KMS-11 (cell line): ENCODE measurements at regions not wholly inside any gene's neighbourhood (a gene's known extent, or its start where the extent isn't known, plus 50 kb on each side); places are given as distances from the start of the nearest gene placed in this dataset.

Source experiments
- H2AFZ ChIP-seq: fragments of 200-600 bp; sonication (generic); 2 replicates; pipeline ENCODE4 v1.6.1; 2016; ENCODE audit warnings: antibody characterized with exemption, mixed run types, low read depth
- H3K27ac ChIP-seq: fragments of 200-600 bp; sonication (generic); 2 replicates; pipeline ENCODE4 v1.6.1; 2016; ENCODE audit warnings: mild to moderate bottlenecking, mixed run types
- H3K27me3 ChIP-seq: fragments of 200-600 bp; sonication (generic); 2 replicates; pipeline ENCODE4 v1.6.1; 2017; ENCODE audit warnings: mild to moderate bottlenecking, low read depth, mixed run types, moderate library complexity; ENCODE audit not compliant: insufficient read depth
- H3K36me3 ChIP-seq: fragments of 200-600 bp; sonication (generic); 2 replicates; pipeline ENCODE4 v1.6.1; 2017; ENCODE audit warnings: mild to moderate bottlenecking, mixed run types; ENCODE audit not compliant: insufficient read depth
- H3K4me1 ChIP-seq: fragments of 200-600 bp; sonication (generic); 2 replicates; pipeline ENCODE4 v1.6.1; 2016; ENCODE audit warnings: mild to moderate bottlenecking, low read depth, mixed run types; ENCODE audit not compliant: poor library complexity, severe bottlenecking
- H3K4me2 ChIP-seq: fragments of 200-600 bp; sonication (generic); 2 replicates; pipeline ENCODE4 v1.7.0; 2016; ENCODE audit warnings: mild to moderate bottlenecking, mixed run types
- H3K4me3 ChIP-seq: fragments of 200-600 bp; sonication (generic); IDR thresholded peaks from 2 replicates; pipeline ENCODE4 v1.6.1; 2017; ENCODE audit warnings: low read depth, low read length, mixed read lengths; ENCODE audit not compliant: insufficient read depth
- H3K79me2 ChIP-seq: fragments of 200-600 bp; sonication (generic); 2 replicates; pipeline ENCODE4 v1.6.1; 2016; ENCODE audit warnings: low read depth, mixed run types; ENCODE audit not compliant: insufficient read depth
- H3K9ac ChIP-seq: fragments of 200-600 bp; sonication (generic); 2 replicates; pipeline ENCODE4 v1.6.1; 2016; ENCODE audit warnings: mild to moderate bottlenecking, mixed run types
- H4K20me1 ChIP-seq: fragments of 200-600 bp; sonication (generic); 2 replicates; pipeline ENCODE4 v1.6.1; 2016; ENCODE audit warnings: mild to moderate bottlenecking, mixed run types; ENCODE audit not compliant: insufficient read depth
- CTCF ChIP-seq: fragments of 200-600 bp; sonication (generic); conservative IDR thresholded peaks from 2 replicates; pipeline ENCODE4 v1.6.1; 2017; ENCODE audit warnings: low read depth, mild to moderate bottlenecking, antibody characterized with exemption, low read length, moderate library complexity, mixed read lengths

- Histone ChIP-seq H3K4me2 (no peak overlapping the region), H3K9ac (no peak overlapping the region), H3K79me2 (no peaks in the 10 kb centered on the region), H3K27me3 (no peaks in the 10 kb centered on the region), H4K20me1 (no peaks in the 10 kb centered on the region), H3K4me3 (no peak overlapping the region), H3K27ac (no peak overlapping the region), H3K4me1 (no peaks in the 10 kb centered on the region), H2AFZ (no peak overlapping the region), H3K36me3 (no peaks in the 10 kb centered on the region)
- TF ChIP-seq CTCF = no peak
These were observed 403.8 kb downstream of the DAD1 start for GRCh38 chr14:22185191-22185590.

GRCh38 chr14:22184830-22185168 is 404.2 kb downstream of the DAD1 start:
- Histone ChIP-seq H3K4me1 (no peaks in the 10 kb centered on the region), H4K20me1 (no peaks in the 10 kb centered on the region), H3K4me2 (no peak overlapping the region), H3K79me2 (no peaks in the 10 kb centered on the region), H3K4me3 (no peak overlapping the region), H3K27ac (no peak overlapping the region), H3K36me3 (no peaks in the 10 kb centered on the region), H3K9ac (no peak overlapping the region), H3K27me3 (no peaks in the 10 kb centered on the region), H2AFZ (no peak overlapping the region)
- TF ChIP-seq CTCF = no peak

GRCh38 chr14:22184157-22184829 is 404.7 kb downstream of the DAD1 start:
- no peak overlapping the region for H3K9ac ChIP-seq
- H3K79me2 ChIP-seq = no peaks in the 10 kb centered on the region
- no peak overlapping the region for H2AFZ ChIP-seq
- H3K27me3 ChIP-seq = no peaks in the 10 kb centered on the region
- TF ChIP-seq CTCF = no peak
- no peak overlapping the region for H3K4me3 ChIP-seq
- no peaks in the 10 kb centered on the region for H4K20me1 ChIP-seq
- H3K27ac ChIP-seq = no peak overlapping the region
- H3K36me3 ChIP-seq = no peaks in the 10 kb centered on the region
- H3K4me1 ChIP-seq = no peaks in the 10 kb centered on the region
- no peak overlapping the region for H3K4me2 ChIP-seq

GRCh38 chr14:22180045-22180444 is 409.0 kb downstream of the DAD1 start:
- Histone ChIP-seq H3K4me1 (peaks cover 6% of the 10 kb centered on the region), H2AFZ (no peak overlapping the region), H3K4me2 (no peak overlapping the region), H3K4me3 (no peak overlapping the region), H3K36me3 (no peaks in the 10 kb centered on the region), H3K79me2 (no peaks in the 10 kb centered on the region), H3K27ac (no peak overlapping the region), H3K9ac (no peak overlapping the region), H4K20me1 (no peaks in the 10 kb centered on the region), H3K27me3 (no peaks in the 10 kb centered on the region)
- no peak for TF ChIP-seq CTCF
